ENCODE measurements at regions not wholly inside any gene's neighbourhood (a gene's known extent, or its start where the extent isn't known, plus 50 kb on each side); places are given as distances from the start of the nearest gene placed in this dataset.

DNA sequence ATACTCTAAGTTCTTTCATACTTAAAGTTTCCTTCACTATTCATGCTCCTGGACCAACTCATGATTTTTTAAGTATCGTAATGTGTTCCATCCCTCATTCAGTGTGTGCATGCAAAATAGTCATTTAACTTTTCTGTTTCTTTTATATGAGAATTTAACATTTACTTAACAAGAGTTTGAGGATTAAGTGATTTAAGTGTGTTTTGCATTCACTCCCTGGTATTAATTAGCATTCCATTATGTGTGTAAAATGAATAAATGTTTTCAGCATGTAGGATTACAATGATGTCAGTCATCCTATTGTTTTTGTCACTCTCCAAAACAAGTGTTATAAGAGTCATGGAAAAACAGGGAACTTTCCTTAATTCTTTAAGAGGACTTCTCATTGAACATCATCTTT is 457.7 kb downstream of the IPMK start:
- TF ChIP-seq, protein P1, sequence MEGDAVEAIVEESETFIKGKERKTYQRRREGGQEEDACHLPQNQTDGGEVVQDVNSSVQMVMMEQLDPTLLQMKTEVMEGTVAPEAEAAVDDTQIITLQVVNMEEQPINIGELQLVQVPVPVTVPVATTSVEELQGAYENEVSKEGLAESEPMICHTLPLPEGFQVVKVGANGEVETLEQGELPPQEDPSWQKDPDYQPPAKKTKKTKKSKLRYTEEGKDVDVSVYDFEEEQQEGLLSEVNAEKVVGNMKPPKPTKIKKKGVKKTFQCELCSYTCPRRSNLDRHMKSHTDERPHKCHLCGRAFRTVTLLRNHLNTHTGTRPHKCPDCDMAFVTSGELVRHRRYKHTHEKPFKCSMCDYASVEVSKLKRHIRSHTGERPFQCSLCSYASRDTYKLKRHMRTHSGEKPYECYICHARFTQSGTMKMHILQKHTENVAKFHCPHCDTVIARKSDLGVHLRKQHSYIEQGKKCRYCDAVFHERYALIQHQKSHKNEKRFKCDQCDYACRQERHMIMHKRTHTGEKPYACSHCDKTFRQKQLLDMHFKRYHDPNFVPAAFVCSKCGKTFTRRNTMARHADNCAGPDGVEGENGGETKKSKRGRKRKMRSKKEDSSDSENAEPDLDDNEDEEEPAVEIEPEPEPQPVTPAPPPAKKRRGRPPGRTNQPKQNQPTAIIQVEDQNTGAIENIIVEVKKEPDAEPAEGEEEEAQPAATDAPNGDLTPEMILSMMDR (IDR thresholded peaks at IDR 0.05), result no peak
- no peak for TF ChIP-seq ZFX (IDR thresholded peaks at IDR 0.05; ENCODE audit: borderline replicate concordance)

Data from 22Rv1 (cell line).